HG03571 (cell line): ENCODE measurements at regions not wholly inside any gene's neighbourhood (a gene's known extent, or its start where the extent isn't known, plus 50 kb on each side); places are given as distances from the start of the nearest gene placed in this dataset.

Experiments
- ATAC-seq: cut with Tn5 transposase; IDR thresholded peaks from one replicate; pipeline ENCODE4 v1.9.1; 2021; ENCODE audit not compliant: unreplicated experiment

DNA sequence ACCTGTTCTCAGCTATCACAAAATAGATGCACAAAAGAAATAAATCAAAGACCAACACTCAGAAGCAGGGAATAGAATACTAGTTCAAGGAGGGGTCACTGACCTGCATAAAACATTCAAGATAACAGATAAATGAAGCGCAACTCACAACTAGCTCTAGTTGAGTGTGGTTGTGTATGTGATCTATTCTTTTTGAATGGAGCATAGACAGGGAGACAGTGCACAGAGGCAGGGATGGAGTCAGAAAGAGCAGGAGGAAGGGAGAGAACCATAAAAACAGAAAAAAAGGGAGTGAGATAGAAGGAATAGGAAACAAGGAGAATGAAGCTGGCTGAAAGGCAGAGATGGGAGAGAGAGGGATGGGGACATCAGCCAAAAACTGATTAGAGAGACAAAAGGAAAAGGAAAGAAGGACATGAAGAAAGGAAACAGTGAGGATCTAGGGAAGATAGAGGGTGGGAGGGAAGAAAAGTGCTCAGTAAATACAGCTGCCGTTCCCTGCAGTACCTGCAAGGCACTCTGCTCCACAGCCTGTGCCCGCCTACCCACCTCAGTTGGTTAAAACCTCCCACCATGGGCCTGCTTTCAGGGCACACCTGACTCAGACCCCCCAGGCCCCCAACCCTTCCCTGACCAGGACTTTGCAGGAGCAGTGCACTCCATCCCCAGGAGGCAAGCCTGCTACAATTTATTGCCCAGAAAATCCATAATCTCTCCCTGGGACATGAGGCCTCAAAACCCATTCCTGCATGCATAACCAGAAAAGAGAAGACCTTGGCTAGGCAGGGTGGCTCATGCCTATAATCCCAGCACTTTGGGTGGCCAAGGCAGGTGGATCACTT lies 385.2 kb upstream of the POU3F1 start:
- ATAC-seq, result no peak

DNA sequence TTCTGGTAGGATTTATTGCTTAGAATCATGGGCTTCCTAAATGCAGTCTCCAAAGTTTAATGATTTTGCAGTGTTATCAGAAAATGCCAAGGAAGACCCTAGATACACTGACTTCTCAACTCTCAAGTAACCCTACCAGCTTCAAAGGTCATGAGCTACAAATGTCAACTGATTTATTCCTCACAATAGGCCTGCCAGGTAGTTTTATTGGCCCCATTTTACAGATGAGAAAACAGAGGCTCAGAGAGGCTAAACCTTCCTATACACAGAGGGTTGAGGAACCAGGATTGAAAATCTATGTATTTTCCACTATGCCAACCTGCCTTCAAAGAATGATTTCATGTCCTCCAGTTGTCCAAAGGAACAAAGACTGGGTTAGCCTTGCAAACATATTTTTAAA lies 384.4 kb upstream of the POU3F1 start:
- no peak for ATAC-seq

DNA sequence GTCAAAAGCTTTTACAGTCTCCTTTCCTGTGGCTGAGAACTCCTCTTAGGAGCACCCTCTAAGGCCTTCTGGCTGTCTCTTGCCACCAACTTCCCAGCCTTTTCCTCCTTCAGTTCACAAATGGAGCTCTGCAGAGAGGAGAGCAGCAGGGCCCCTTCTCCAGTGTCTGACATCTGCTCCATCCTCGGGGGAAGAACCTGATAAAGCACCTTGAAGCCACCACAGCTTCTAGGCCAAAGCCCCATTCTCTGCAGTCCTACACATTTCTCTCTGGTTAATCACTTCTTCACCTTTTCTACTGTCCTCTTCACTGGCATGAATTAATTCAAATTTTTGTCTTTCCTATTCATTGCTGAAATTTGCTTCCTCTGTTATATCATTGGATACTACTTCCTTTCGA lies 378.1 kb upstream of the POU3F1 start:
- ATAC-seq, result no peak

DNA sequence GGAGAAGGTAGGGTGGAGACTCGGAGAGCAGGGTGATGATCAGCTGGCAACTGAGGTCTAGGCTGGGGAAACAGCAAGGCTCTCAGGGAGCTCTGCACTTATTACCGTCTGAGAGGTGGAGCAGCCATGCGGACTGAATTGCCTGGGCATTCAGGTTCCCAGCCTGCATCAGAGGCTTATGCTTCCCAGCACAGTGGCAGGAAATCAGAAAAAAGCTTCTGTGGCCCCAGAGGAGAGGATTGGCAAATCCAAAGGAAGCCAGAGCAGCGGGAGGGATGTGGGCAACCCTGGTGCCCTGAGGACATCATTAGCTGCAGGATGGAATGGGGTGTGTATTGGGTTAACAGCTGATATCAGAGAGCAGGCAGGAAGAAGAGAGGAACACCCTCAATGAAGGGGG lies 374.1 kb upstream of the POU3F1 start:
- no peak for ATAC-seq

DNA sequence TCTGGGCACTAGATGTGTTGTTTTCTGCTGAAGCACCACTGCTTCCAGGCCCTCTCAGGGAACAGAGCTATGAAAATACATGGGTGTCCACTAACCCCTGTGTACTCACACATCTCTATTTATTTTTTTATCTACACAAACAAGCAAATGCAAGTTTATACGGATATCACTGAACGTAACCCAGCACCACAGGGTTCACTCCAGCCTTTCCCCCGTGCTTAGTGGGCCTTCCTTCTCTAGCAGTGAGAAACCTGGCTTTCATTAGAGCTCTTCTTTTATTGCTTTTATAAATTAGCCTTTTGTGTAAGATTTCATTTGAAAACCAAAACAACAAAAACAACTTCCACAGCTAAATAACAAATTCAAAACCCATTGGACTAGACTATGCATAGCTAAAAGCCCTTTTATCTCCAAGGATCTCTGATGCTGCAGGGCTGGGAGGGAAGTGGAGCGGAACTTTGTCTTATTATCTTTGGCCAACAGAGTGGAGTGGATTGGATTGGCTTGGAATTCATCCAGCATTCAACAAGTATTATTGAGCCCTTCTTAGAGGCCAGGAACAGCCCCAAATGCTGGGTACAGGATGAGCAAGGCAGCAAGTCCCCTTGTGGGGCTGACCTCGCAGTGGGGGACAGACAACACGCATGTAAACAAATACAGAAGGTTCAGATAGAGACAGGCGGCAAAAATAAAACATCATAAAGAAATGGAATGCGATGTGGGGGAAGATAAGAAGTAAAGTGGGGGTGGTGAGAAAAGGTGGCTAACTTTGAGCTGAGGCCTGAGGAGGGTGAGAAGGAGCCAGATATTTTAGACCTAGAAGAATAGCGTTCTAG lies 371.8 kb upstream of the POU3F1 start:
- no peak for ATAC-seq

DNA sequence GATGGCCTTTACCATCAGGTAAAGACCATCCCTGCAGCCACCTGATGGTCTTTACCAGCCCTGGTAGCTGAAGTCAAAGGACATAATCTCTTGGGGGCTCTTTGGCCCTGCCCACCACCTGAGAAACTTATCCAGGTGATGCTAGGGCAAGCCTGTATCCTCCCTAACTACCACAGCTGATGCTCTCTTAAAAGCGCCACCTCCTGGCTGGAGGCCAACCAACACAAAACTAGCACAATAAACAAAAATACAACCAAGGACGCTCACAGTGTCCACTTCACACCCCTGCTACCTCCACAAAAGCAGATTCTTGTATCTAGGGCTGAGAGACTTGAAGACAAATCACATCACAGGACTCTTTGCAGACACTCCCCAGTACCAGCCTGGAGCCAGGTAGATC lies 357.1 kb upstream of the POU3F1 start:
- no peak for ATAC-seq

DNA sequence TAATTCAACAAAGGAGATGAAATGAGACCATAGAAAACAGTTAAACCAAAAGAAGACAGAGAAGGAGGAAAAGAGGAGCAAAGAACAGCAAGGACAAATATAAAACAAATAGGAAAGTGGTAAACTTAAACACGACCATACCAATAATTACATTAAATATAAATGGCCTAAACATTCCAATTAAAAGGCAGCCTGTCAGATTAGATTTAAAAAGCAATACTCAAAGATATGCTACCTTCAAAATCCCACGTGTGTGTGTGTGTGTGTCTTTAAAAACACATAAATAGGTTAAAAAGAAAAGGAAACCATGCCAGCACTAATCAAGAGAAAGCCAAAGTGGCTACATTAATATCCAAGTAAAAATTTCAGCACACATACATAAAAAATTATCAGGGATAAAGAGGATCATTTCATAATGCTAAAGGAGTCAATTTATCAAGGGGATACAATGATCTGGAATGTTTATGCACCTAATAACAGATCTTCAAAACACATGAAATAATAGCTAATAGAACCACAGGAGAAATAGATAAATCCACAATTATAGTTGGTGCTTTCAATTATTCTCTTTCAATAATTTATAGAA lies 355.7 kb upstream of the POU3F1 start:
- ATAC-seq, result no peak

DNA sequence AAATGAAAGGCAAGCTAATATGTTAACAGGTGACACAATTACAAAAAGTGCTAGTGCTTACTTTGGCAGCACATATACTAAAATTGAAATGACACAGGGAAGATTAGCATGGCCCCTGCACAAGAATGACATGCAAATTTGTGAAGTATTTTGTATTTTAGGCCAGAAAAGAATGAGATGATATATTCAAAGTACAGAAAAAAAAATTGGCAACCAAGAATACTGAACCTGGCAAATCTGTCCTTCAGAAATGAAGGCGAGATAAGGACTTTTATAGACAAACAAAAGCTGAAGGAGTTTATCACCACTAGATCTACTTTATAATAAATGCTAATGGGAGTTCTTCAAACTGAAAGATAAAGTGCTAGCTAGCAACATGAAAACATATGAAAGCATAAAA lies 350.0 kb upstream of the POU3F1 start:
- no peak for ATAC-seq

DNA sequence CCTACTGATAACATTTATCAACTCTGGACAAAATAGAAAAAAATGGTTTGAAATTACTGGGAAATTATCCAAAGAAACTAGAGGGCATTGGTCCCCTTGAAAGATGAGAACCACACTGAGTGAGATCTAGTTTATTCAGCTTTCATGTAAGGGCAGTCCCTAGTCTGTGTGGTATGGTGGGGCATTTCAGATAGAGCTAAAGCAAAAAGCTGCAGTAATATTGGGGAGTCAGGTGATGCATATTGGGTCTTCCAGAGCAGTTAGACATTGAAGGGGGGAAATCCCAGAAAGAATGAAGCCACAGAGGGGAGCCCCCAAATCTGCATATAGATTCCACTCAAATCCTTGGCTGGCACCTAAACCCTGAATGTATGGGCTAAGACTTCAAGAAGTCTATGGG lies 347.7 kb upstream of the POU3F1 start:
- no peak for ATAC-seq

DNA sequence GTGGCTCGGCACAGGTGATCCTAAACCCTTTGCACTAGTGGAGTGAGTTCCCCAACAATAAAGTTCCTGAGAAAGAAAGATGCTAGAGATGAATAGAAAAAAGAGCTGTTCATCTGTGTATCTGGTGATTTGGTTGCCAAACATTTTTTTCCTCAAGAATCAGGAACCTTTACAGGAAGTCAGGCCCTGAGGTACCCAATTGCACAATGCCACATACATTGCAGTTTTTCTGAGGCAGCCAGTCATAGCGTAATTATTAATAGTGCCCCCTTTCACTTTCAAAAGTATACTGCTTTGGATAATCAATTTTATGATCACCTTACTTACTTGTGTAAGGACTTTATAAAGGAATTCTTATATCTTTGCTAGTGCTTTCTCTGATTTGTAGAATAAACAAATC lies 346.3 kb upstream of the POU3F1 start:
- no peak for ATAC-seq

DNA sequence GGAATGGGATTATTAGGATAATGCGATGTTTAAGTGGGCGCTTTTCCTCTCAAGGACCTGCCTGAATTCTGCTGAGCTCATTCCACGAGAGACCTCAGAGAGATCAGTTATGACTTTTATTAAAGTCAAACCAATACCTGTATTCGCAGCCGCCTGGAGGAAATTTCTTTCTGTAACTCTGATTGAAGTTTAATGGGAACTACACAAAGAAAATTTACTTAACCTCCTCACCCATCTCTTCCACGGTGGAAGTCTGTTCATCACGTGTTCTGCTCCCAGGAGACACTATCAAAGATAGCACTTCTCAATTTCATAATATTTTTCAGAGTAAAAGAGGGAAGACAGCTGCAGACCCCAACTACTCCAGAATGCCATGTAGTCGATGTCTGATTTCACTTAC lies 334.7 kb upstream of the POU3F1 start:
- no peak for ATAC-seq

DNA sequence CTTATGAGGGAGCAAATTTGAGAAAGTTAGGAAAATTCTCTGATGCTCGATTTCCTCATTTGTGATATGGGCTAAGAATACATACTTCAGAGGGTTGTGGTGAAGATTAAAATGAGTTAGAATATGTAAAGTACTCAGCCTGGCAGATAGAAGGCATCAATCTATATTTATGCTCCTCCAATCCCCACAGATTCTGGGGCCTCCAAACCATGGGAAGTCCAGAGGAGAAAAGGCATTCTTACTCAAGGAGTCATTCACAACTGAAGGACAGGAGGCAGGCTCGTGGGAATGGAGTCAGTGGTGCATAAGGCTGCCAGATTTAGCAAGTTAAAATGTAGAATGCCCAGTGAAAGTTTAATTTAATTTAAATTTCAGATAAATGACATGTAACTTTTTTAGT lies 330.0 kb upstream of the POU3F1 start:
- ATAC-seq, result no peak

DNA sequence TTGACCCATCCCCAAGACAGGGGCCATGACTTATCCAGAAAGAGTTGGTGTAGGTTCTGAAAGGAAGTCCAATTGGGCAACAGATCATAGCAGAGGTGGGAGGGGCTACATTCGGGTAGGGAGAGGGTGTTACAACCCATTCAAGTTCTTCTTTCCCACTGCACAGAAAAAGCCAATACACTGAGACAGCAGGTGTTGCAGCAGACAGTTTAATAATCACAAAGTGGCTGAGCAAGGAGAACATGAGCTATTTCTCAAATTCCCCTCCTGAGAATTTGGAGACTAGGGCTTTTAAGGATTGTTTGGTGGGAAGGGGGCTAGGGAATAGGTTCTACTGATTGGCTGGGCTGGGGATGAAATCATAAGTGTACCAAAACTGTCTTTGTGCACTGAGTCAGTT lies 328.4 kb upstream of the POU3F1 start:
- no peak for ATAC-seq

DNA sequence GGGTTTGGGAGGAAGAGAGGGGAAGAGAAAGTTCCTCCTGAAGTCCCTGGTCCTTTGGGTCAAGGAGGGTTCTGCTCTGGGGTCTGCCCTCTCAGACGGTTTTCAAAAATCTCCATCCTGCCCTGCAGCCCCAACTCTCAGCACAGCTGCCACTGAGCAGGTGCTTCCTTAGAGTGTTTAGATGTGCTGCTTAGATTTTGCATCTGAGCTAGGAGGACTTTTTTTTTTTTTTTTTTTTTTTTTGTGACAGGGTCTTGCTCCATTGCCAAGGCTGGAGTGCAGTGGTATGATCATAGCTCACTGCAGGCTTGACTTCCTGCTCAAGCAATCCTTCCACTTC lies 324.9 kb upstream of the POU3F1 start:
- no peak for ATAC-seq

DNA sequence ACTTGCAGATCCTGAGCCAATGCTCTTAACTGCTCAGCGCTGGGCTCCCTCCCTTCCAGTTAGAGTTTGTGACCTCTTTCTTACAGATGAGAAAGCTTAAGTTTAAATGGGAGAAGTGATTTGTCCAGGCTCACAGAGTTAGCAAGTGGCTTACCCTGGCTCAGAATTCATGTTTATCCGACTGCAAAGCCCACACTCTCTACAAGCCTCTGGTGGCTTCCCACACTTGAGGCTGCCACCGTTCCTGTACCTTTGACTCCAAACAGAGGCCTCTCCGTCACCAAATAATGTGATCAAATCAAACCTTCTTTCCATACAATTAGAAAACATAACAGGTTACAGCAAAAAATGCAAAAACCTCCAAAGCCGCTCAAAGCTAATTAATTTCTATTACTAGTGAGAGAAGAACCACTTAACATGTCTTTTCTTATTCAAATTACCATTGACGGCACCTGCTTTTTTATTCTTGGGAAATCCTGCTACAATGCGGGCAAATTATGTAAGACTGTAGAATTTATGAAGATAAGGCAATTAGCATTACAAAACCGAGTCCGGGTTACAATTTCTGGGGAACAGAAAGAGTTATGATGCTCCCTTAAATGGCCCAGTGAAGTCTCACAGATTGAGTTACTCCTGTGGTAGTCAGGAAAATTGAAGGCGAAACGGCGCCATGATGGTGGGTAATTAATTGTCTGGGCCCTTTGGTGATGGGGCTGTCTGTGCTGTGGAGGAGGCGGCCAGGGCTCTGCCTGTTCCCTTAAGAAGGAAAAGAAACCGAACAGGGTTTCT lies 324.3 kb upstream of the POU3F1 start:
- no peak for ATAC-seq

DNA sequence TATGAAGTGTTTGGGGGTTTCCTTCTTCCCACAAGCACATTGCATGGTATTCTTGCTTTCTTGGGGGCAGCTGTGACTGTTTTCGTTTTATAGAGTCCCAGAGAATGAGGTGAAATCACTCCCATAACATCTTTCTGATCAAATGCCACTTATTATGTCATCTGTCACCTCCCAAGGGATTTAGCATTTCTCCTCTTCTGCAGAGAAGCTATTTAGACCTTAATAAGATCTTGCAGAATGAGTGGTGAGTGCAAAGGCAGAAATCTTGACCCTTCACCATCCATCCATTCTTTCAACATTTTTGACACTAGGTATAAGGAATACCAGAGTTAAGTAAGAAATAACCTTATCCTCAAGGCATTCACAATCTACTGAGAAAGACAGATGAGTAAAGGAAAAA lies 318.6 kb upstream of the POU3F1 start:
- no peak for ATAC-seq

DNA sequence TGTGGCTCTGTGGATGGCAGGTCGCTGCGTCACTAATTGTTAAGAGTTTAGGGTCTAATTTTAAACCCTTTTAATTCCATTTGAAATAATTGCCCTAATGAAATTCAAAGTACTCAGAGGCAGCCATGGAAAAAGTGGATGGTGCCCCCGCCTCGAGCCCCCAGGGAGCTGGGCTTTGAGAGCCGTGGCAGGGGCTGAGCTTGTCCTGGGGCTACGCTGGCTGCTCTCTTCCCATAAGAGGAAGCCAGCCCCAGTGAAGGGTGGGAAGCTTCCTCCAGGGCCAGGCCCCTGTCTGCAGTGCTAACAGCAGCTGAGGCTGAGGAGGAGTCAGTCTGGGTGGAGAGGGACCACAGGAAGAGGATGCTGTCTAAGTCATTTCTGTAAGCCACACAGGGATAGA lies 315.0 kb upstream of the POU3F1 start:
- no peak for ATAC-seq

DNA sequence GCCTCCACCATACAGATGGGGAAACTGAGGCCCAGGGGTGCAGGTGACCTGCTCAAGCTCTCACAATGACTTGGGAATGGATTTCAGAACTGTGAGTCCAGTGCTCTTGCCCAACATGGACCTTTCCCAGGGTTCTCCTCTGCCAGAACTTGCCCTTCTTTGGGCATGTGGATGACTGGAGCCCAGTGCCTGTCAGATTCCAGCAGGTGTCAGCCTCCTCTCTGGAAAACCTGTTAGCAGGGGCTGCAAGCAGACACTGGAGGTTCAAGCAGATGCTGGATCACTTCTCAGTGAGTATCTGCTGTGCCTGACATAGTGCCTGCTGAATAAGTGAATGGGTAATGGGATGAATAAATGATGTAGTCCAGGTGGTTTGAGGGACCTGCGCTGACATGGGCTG lies 314.2 kb upstream of the POU3F1 start:
- ATAC-seq, result no peak

DNA sequence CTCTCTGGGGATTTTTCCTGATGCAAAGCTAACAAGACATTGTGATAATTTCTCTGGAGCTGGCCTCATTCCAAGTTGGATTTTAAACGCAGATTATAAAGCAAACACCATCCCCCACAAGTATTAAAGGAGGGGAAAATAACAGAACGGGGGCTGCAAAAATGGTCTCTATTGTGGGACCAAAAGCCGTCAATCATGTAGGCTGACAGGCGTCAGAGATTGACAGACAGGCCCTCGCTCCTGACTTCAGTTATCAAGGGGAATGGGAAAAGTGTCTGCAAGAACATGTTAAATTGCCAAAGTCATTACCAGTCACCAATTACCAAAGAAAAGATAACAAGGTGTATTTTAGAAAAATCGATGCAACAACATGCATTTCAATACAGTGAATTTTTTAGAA lies 307.4 kb upstream of the POU3F1 start:
- no peak for ATAC-seq

DNA sequence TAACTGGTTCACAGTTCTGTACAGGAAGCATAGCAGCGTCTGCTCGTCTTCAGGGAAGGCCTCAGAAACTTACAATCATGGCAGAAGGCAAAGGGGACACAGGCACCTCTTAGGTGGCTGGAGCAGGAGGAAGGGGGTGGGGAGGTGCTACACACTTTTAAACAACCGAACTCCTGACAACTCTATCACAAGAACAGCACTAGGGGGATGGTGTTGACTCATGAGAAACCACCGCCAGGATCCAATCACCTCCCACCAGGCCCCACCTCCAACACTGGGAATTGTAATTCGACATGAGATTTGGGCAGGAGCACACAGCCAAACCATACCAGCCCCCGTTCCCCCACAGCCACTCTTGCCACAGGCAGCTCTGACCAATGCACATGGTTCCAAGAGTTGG lies 306.3 kb upstream of the POU3F1 start:
- ATAC-seq, result no peak

DNA sequence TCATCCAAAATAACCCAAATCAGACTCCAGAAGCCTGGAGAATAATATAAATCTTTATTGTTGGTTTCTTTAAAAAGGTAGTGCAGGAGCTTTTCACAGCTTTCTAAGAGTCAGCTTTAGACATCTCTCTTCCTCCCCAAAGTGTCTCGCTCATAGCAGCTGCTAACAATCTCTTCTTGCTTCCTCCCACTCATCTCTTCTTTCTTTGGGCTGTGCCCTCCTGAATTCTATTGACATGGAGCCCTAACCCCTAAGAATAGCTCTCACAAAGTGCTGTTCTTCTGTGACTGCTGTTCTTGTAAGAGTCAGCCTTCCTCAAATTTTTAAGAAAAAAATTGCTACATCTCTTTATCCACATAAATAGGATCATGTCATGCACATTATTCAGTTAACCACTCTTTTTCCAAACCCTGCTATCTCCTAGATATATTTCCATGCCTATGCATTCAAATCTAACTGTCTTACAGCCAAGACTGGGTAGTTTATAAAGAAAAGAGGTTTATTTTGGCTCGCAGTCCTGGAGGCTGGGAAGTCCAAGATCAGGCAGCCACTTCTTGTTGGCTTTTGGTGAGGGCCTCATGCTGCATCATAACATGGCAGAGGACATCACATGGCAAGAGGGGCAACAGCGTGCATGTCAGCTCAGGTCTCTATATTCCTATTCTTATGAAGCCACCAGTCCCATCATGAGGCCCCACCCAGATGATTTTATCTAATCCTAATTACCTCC lies 301.0 kb upstream of the POU3F1 start:
- no peak for ATAC-seq
